SK-N-SH (cell line): ENCODE measurements at regions not wholly inside any gene's neighbourhood (a gene's known extent, or its start where the extent isn't known, plus 50 kb on each side); places are given as distances from the start of the nearest gene placed in this dataset.

Source experiments
- CTCF ChIA-PET: fragments of 300-600, 350-600 bp; formaldehyde crosslinking; extraction: SDS; loops from one replicate; lab custom pipeline; 2021; lab: Yijun Ruan, JAX
- POLR2A ChIA-PET: fragments of 350-600 bp; sonication (Branson Sonifier 250); formaldehyde crosslinking; extraction: SDS; loops from one replicate; lab custom pipeline; 2020; ENCODE audit warnings: antibody characterized with exemption, inconsistent platforms; lab: Yijun Ruan, JAX
- DNase-seq: peaks from one replicate; pipeline ENCODE4 v3.0.0; 2012
- H2AFZ ChIP-seq: fragments of 200-600 bp; sonication (generic); 2 replicates; pipeline ENCODE4 v1.8.1; 2016; ENCODE audit warnings: antibody characterized with exemption, mild to moderate bottlenecking, low read depth
- H3F3A ChIP-seq: fragments of 200-600 bp; sonication (generic); replicated peaks from 2 replicates; pipeline ENCODE3; 2016; ENCODE audit warnings: antibody characterized with exemption, mild to moderate bottlenecking; ENCODE audit not compliant: insufficient read depth
- H3K27ac ChIP-seq, 2 experiments: fragments of 200-500 bp in 1 of 2; fragments of 200-600 bp in 1 of 2; sonication (Bioruptor generic) in 1 of 2; sonication (generic), shearing (Covaris generic) in 1 of 2; 2 replicates each; pipeline versions ENCODE4 v1.5.1 to v1.6.1; 2014 to 2016; ENCODE audit warnings: low read depth in 2 of 2, inconsistent platforms in 1 of 2, low read length in 1 of 2, mild to moderate bottlenecking in 1 of 2, mixed read lengths in 1 of 2
- H3K27me3 ChIP-seq: fragments of 200-600 bp; sonication (generic), shearing (Covaris generic); 2 replicates; pipeline ENCODE4 v1.6.1; 2016; ENCODE audit warnings: mixed run types; ENCODE audit not compliant: insufficient read depth
- H3K36me3 ChIP-seq, 2 experiments: fragments of 200-500 bp in 1 of 2; fragments of 200-600 bp in 1 of 2; sonication (Bioruptor generic) in 1 of 2; sonication (generic) in 1 of 2; replicated peaks in 1 of 2; 2 replicates each; pipeline versions ENCODE3 to v1.5.1; 2014 to 2016; ENCODE audit warnings: low read length in 1 of 2, mild to moderate bottlenecking in 1 of 2; ENCODE audit not compliant: insufficient read depth in 2 of 2, control insufficient read depth in 1 of 2
- H3K4me1 ChIP-seq, 2 experiments: fragments of 200-500 bp in 1 of 2; fragments of 200-600 bp in 1 of 2; sonication (Bioruptor generic) in 1 of 2; sonication (generic), shearing (Covaris generic) in 1 of 2; 2 replicates each; pipeline versions ENCODE4 v1.5.1 to v1.6.1; 2014 to 2016; ENCODE audit warnings: low read depth in 1 of 2, low read length in 1 of 2, mixed run types in 1 of 2; ENCODE audit not compliant: insufficient read depth in 2 of 2, control insufficient read depth in 1 of 2
- H3K4me2 ChIP-seq: fragments of 200-600 bp; sonication (generic), shearing (Covaris generic); 2 replicates; pipeline ENCODE4 v1.6.1; 2017; ENCODE audit warnings: mixed run types
- H3K4me3 ChIP-seq, 2 experiments: fragments of 200-500 bp in 1 of 2; fragments of 200-600 bp in 1 of 2; sonication (Bioruptor generic) in 1 of 2; sonication (generic), shearing (Covaris generic) in 1 of 2; 2 replicates each; pipeline versions ENCODE4 v1.5.1 to v1.8.1; 2014 to 2016; ENCODE audit warnings: low read depth in 2 of 2, inconsistent platforms in 1 of 2, low read length in 1 of 2, mild to moderate bottlenecking in 1 of 2, mixed read lengths in 1 of 2, moderate library complexity in 1 of 2
- H3K79me2 ChIP-seq: fragments of 200-600 bp; sonication (generic); 2 replicates; pipeline ENCODE4 v1.8.1; 2017; ENCODE audit warnings: mild to moderate bottlenecking; ENCODE audit not compliant: insufficient read depth
- H3K9ac ChIP-seq: fragments of 200-600 bp; sonication (generic); 2 replicates; pipeline ENCODE4 v1.6.1; 2017; ENCODE audit warnings: mixed run types
- H3K9me2 ChIP-seq: fragments of 200-600 bp; sonication (generic); 2 replicates; pipeline ENCODE4 v1.6.1; 2017; ENCODE audit warnings: mixed run types
- H3K9me3 ChIP-seq: fragments of 200-600 bp; sonication (generic); 2 replicates; pipeline ENCODE4 v1.6.1; 2017; ENCODE audit warnings: mixed run types, mild to moderate bottlenecking, moderate library complexity
- H4K20me1 ChIP-seq: fragments of 200-600 bp; sonication (generic); 2 replicates; pipeline ENCODE4 v1.6.1; 2017; ENCODE audit warnings: mild to moderate bottlenecking, mixed run types; ENCODE audit not compliant: insufficient read depth
- CHD2 ChIP-seq: fragments of 150-350 bp; IDR thresholded peaks from 2 replicates; pipeline ENCODE4 v1.6.1; 2018; ENCODE audit warnings: low read length; ENCODE audit not compliant: partially characterized antibody
- EZH2phosphoT487 ChIP-seq: fragments of 200-600 bp; sonication (generic); IDR thresholded peaks from 2 replicates; pipeline ENCODE4 v1.6.1; 2017; ENCODE audit warnings: low read depth, mixed run types, mild to moderate bottlenecking, antibody characterized with exemption, moderate library complexity, borderline replicate concordance
- FOXJ3 ChIP-seq: sonication (generic); formaldehyde crosslinking; IDR thresholded peaks from 2 replicates; pipeline ENCODE4 v1.5.1; 2020; ENCODE audit warnings: mild to moderate bottlenecking, missing genetic modification reagents
- GABPA ChIP-seq: IDR thresholded peaks from 2 replicates; pipeline ENCODE4 v1.4.0; 2012; ENCODE audit warnings: low read depth, mild to moderate bottlenecking
- MEF2A ChIP-seq: IDR thresholded peaks from 2 replicates; pipeline ENCODE4 v1.4.0; 2012; ENCODE audit warnings: low read depth, borderline replicate concordance
- REST ChIP-seq: IDR thresholded peaks from 2 replicates; pipeline ENCODE4 v1.6.1; 2012; ENCODE audit warnings: mild to moderate bottlenecking, low read depth, low read length, moderate library complexity
- RXRA ChIP-seq: IDR thresholded peaks from 2 replicates; pipeline ENCODE4 v1.4.0; 2012; ENCODE audit warnings: low read depth, mild to moderate bottlenecking, borderline replicate concordance
- SIN3A ChIP-seq: IDR thresholded peaks from 2 replicates; pipeline ENCODE4 v1.6.1; 2012; ENCODE audit warnings: low read depth, mild to moderate bottlenecking, low read length, moderate library complexity, borderline replicate concordance
- SMC3 ChIP-seq: IDR thresholded peaks from 2 replicates; pipeline ENCODE4 v1.6.1; 2012; ENCODE audit warnings: low read depth, low read length, improper control_type of control experiment
- TAF1 ChIP-seq: IDR thresholded peaks from 2 replicates; pipeline ENCODE4 v1.6.1; 2012; ENCODE audit warnings: low read depth, mild to moderate bottlenecking, low read length, moderate library complexity, borderline replicate concordance
- TEAD4 ChIP-seq: IDR thresholded peaks from 2 replicates; pipeline ENCODE4 v1.4.0; 2012; ENCODE audit warnings: mild to moderate bottlenecking, borderline replicate concordance; ENCODE audit not compliant: insufficient read depth
- USF1 ChIP-seq: IDR thresholded peaks from 2 replicates; pipeline ENCODE4 v1.4.0; 2012; ENCODE audit warnings: low read depth, borderline replicate concordance
- YY1 ChIP-seq: IDR thresholded peaks from 2 replicates; pipeline ENCODE4 v1.4.0; 2012; ENCODE audit warnings: low read depth, mild to moderate bottlenecking
- WGBS: methylation state at CpG from one replicate; pipeline ENCODE4 v1.1.6; 2017; ENCODE audit warnings: low lambda C conversion rate; 5-methylcytosine and 5-hydroxymethylcytosine counted together
- TF ChIP-seq, protein P1 (sequence below): fragments of 150-350 bp; IDR thresholded peaks from 2 replicates; pipeline ENCODE4 v1.6.1; 2016; ENCODE audit warnings: mild to moderate bottlenecking, low read depth, low read length

GRCh38 chr9:87435189-87435880 is 62.3 kb upstream of the DAPK1 start:
- Histone ChIP-seq H3K4me3 (no peak overlapping the region), H3K9me3 (no peaks in the 10 kb centered on the region), H3K4me1 (no peaks in the 10 kb centered on the region; a peak in 1 of 4 replicates), H3K36me3 (no peaks in the 10 kb centered on the region), H3K27ac (no peak overlapping the region), H3K79me2 (no peaks in the 10 kb centered on the region), H3K4me2 (no peak overlapping the region), H3K9ac (no peak overlapping the region), H4K20me1 (no peaks in the 10 kb centered on the region), H3K9me2 (no peaks in the 10 kb centered on the region), H3F3A (no peaks in the 10 kb centered on the region), H3K27me3 (no peaks in the 10 kb centered on the region), H2AFZ (no peak overlapping the region)
- TF ChIP-seq, protein P1, sequence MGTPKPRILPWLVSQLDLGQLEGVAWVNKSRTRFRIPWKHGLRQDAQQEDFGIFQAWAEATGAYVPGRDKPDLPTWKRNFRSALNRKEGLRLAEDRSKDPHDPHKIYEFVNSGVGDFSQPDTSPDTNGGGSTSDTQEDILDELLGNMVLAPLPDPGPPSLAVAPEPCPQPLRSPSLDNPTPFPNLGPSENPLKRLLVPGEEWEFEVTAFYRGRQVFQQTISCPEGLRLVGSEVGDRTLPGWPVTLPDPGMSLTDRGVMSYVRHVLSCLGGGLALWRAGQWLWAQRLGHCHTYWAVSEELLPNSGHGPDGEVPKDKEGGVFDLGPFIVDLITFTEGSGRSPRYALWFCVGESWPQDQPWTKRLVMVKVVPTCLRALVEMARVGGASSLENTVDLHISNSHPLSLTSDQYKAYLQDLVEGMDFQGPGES, result no peak
- no peak for TF ChIP-seq TEAD4
- no peak for TF ChIP-seq USF1
- no peak for TF ChIP-seq SMC3
- no peak for TF ChIP-seq RXRA
- no peak for TF ChIP-seq TAF1
- no peak for TF ChIP-seq GABPA
- no peak for TF ChIP-seq YY1
- TF ChIP-seq SIN3A, result no peak
- TF ChIP-seq MEF2A, result no peak
- TF ChIP-seq CHD2, result no peak
- TF ChIP-seq EZH2phosphoT487, result no peak
- no peak for TF ChIP-seq FOXJ3 (CRISPR knock-in tag)
- TF ChIP-seq REST, result no peak
- no peak for DNase-seq
- ChIA-PET POLR2A (no interaction called here), CTCF (no interaction called here)
- WGBS, result 44% methylated on average over 6 of the region's 6 CpGs
